Keratinocyte (primary cell): ENCODE measurements at regions not wholly inside any gene's neighbourhood (a gene's known extent, or its start where the extent isn't known, plus 50 kb on each side); places are given as distances from the start of the nearest gene placed in this dataset.

Source experiments
- DNase-seq: peaks from one replicate; pipeline ENCODE4 v3.0.0-alpha.2; 2011; ENCODE audit warnings: low read depth, missing footprints, low spot score
- FAIRE-seq: peaks from 2 replicates; lab custom pipeline; 2011; peaks lifted over from hg19 to GRCh38; lab: Jason Lieb, UNC
- H2AFZ ChIP-seq: 2 replicates; pipeline ENCODE4 v1.6.0; 2012; ENCODE audit warnings: low read length, control low read depth, inconsistent platforms; ENCODE audit not compliant: control insufficient read depth
- H3K27ac ChIP-seq: 2 replicates; pipeline ENCODE4 v1.5.1; 2011; ENCODE audit warnings: low read length; ENCODE audit not compliant: control insufficient read depth, insufficient read depth
- H3K27me3 ChIP-seq: 3 replicates; pipeline ENCODE4 v1.6.0; 2011; ENCODE audit warnings: low read length; ENCODE audit not compliant: control insufficient read depth, insufficient read depth; ENCODE audit errors: extremely low read depth
- H3K36me3 ChIP-seq, 2 experiments: 2 replicates in 1 of 2; 3 replicates in 1 of 2; pipeline ENCODE4 v1.5.1; 2011; ENCODE audit warnings: low read length in 2 of 2, mild to moderate bottlenecking in 1 of 2; ENCODE audit not compliant: control insufficient read depth in 2 of 2, insufficient read depth in 2 of 2; ENCODE audit errors: extremely low read depth in 1 of 2
- H3K4me1 ChIP-seq: 3 replicates; pipeline ENCODE4 v1.5.1; 2011; ENCODE audit warnings: low read length; ENCODE audit not compliant: control insufficient read depth, insufficient read depth; ENCODE audit errors: extremely low read depth
- H3K4me2 ChIP-seq: 3 replicates; pipeline ENCODE4 v1.6.0; 2011; ENCODE audit warnings: low read depth, low read length; ENCODE audit not compliant: control insufficient read depth, insufficient read depth; ENCODE audit errors: extremely low read depth
- H3K4me3 ChIP-seq, 3 experiments: fragments of 200-600 bp in 1 of 3; sonication (generic) in 1 of 3; 2 replicates in 2 of 3; 3 replicates in 1 of 3; pipeline ENCODE4 v1.5.1; 2011 to 2016; ENCODE audit warnings: low read length in 3 of 3, mild to moderate bottlenecking in 3 of 3, control low read depth in 2 of 3, inconsistent platforms in 1 of 3, low read depth in 1 of 3, mixed read lengths in 1 of 3, mixed run types in 1 of 3, moderate library complexity in 1 of 3; ENCODE audit not compliant: control insufficient read depth in 2 of 3, insufficient read depth in 2 of 3; ENCODE audit errors: extremely low read depth in 1 of 3
- H3K79me2 ChIP-seq: 2 replicates; pipeline ENCODE4 v1.6.0; 2012; ENCODE audit warnings: low read length; ENCODE audit not compliant: control insufficient read depth, insufficient read depth
- H3K9ac ChIP-seq: 3 replicates; pipeline ENCODE4 v1.6.0; 2011; ENCODE audit warnings: low read length; ENCODE audit not compliant: control insufficient read depth, insufficient read depth; ENCODE audit errors: extremely low read depth
- H3K9me1 ChIP-seq: 3 replicates; pipeline ENCODE4 v1.6.0; 2011; ENCODE audit warnings: low read length; ENCODE audit not compliant: control insufficient read depth, insufficient read depth; ENCODE audit errors: extremely low read depth
- H3K9me3 ChIP-seq: 2 replicates; pipeline ENCODE4 v1.5.1; 2012; ENCODE audit warnings: low read depth, low read length; ENCODE audit not compliant: control insufficient read depth
- H4K20me1 ChIP-seq: 3 replicates; pipeline ENCODE4 v1.6.0; 2011; ENCODE audit warnings: low read length; ENCODE audit not compliant: control insufficient read depth, insufficient read depth; ENCODE audit errors: extremely low read depth
- CTCF ChIP-seq, 3 experiments: IDR thresholded peaks in 1 of 3; conservative IDR thresholded peaks in 1 of 3; optimal IDR thresholded peaks in 1 of 3; 2 replicates in 2 of 3; 3 replicates in 1 of 3; pipeline versions ENCODE3 to v1.5.1; 2011; ENCODE audit warnings: low read length in 3 of 3, mild to moderate bottlenecking in 3 of 3, moderate library complexity in 2 of 3, control low read depth in 1 of 3, inconsistent platforms in 1 of 3; ENCODE audit not compliant: insufficient read depth in 2 of 3; ENCODE audit errors: extremely low read depth in 1 of 3
- EZH2 ChIP-seq: IDR thresholded peaks from one replicate; pipeline ENCODE4 v1.6.1; 2012; ENCODE audit warnings: inconsistent platforms, mild to moderate bottlenecking, low read length, moderate library complexity
- dilution Hi-C: fragments of 300-500 bp; cut with MboI; formaldehyde crosslinking; loops from one replicate; pipeline ENCODE4 v1.7.0; 2020; ENCODE audit warnings: low sequenced_read_pairs; ENCODE audit not compliant: extremely low pct_ligation_motif_present

GRCh38 chr1:216881695-216882094 lies 158.5 kb upstream of the ESRRG start:
- FAIRE-seq: no peak
- Histone ChIP-seq H3K27ac (no peak overlapping the region), H3K4me3 (no peak overlapping the region), H3K9ac (no peak overlapping the region), H3K9me1 (no peaks in the 10 kb centered on the region), H3K4me2 (no peak overlapping the region), H4K20me1 (no peaks in the 10 kb centered on the region), H3K4me1 (peaks cover 8% of the 10 kb centered on the region), H2AFZ (no peak overlapping the region), H3K27me3 (no peaks in the 10 kb centered on the region), H3K79me2 (no peaks in the 10 kb centered on the region), H3K9me3 (no peaks in the 10 kb centered on the region), H3K36me3 (no peaks in the 10 kb centered on the region)
- TF ChIP-seq EZH2: no peak
- no peak for TF ChIP-seq CTCF (optimal IDR thresholded peaks at IDR 0.05 in 1 of 3, IDR thresholded peaks at IDR 0.05 in 1 of 3, conservative IDR thresholded peaks at IDR 0.05 in 1 of 3; ENCODE audit: extremely low read depth in 1 of 3, insufficient read depth in 2 of 3, low read length in 3 of 3)
- dilution Hi-C loops: no loop called here
- no peak for DNase-seq

- Histone ChIP-seq H3K27ac (no peak overlapping the region), H4K20me1 (no peaks in the 10 kb centered on the region), H2AFZ (no peak overlapping the region), H3K27me3 (no peaks in the 10 kb centered on the region), H3K4me3 (no peak overlapping the region), H3K9ac (no peak overlapping the region), H3K79me2 (no peaks in the 10 kb centered on the region), H3K9me3 (no peaks in the 10 kb centered on the region), H3K4me2 (no peak overlapping the region), H3K9me1 (no peaks in the 10 kb centered on the region), H3K4me1 (no peaks in the 10 kb centered on the region), H3K36me3 (no peaks in the 10 kb centered on the region)
- FAIRE-seq (no peak), DNase-seq (no peak)
- TF ChIP-seq EZH2 (no peak), CTCF (optimal IDR thresholded peaks at IDR 0.05 in 1 of 3, IDR thresholded peaks at IDR 0.05 in 1 of 3, conservative IDR thresholded peaks at IDR 0.05 in 1 of 3; ENCODE audit: extremely low read depth in 1 of 3, insufficient read depth in 2 of 3, low read length in 3 of 3) (no peak)
- dilution Hi-C loops: no loop called here
Measured at GRCh38 chr1:216866714-216867113, 143.5 kb upstream of the ESRRG start.
